HG03558 (cell line): ENCODE measurements at regions not wholly inside any gene's neighbourhood (a gene's known extent, or its start where the extent isn't known, plus 50 kb on each side); places are given as distances from the start of the nearest gene placed in this dataset.
"Not testable (repeated sequence)": the region's sequence is repeated elsewhere in the genome, so short reads cannot be mapped to it uniquely, and the experiment has no call there.

ENCODE experiments used
- ATAC-seq: cut with Tn5 transposase; IDR thresholded peaks from one replicate; pipeline ENCODE4 v1.9.1; 2021; ENCODE audit warnings: moderate number of reproducible peaks; ENCODE audit not compliant: unreplicated experiment; ENCODE audit errors: extremely low read depth

GRCh38 chr4:13920901-13921300 lies 293.4 kb upstream of the BOD1L1 start:
- ATAC-seq = no peak

GRCh38 chr4:13921805-13922204 lies 294.3 kb upstream of the BOD1L1 start:
- no peak for ATAC-seq

GRCh38 chr4:13922459-13922858 lies 294.9 kb upstream of the BOD1L1 start:
- no peak for ATAC-seq

- ATAC-seq = no peak
These were observed 295.5 kb upstream of the BOD1L1 start for GRCh38 chr4:13922873-13923645.

GRCh38 chr4:13924900-13925299 lies 297.4 kb upstream of the BOD1L1 start:
- not testable (repeated sequence) for ATAC-seq

- ATAC-seq = no peak
These were observed 300.7 kb upstream of the BOD1L1 start for GRCh38 chr4:13928214-13928613.

DNA sequence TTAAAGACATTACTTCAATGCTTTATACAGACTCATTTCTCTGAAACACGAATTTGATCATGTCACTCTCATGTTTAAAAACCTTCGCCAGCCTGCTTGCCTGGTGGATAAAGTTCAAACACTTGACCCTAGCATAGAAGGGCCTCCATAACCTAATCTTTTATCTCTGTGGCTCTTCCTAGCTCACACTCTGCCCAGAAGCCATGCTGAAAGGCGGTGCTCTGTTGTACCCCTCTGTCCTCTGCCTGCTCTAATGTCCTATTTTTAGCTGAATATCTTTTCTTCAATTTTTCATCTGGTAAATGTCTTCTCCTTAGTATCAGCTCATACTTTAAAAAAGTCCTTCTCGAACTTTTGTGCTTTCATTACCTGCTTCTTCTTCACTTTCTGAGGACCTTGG lies 302.6 kb upstream of the BOD1L1 start:
- ATAC-seq = no peak

GRCh38 chr4:13933191-13933590 lies 305.7 kb upstream of the BOD1L1 start:
- ATAC-seq = no peak

DNA sequence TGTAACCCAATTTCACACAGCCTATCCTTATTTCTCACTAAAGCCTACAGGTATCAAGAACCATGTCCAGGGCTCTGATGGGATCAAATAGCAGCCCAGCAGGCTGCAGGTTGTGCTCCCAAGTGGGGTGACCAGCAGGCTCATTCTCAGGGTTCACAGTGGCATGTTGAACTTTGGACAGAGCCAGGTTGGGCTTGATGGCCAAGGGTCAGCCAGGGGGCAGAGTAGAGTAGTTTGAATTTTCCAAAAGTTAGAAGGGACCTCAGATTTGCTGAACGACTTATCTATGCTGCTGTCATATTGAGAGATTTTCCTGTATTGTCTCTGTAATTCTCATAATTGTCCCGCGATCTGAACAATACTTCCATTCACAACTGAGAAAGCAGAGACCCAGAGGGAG lies 310.8 kb upstream of the BOD1L1 start:
- no peak for ATAC-seq

- no peak for ATAC-seq
These were observed 313.4 kb upstream of the BOD1L1 start for GRCh38 chr4:13940921-13941320.

- ATAC-seq = no peak
These were observed 315.5 kb upstream of the BOD1L1 start for GRCh38 chr4:13942977-13943376.

- no peak for ATAC-seq
These were observed 316.6 kb upstream of the BOD1L1 start for GRCh38 chr4:13944095-13944511.

DNA sequence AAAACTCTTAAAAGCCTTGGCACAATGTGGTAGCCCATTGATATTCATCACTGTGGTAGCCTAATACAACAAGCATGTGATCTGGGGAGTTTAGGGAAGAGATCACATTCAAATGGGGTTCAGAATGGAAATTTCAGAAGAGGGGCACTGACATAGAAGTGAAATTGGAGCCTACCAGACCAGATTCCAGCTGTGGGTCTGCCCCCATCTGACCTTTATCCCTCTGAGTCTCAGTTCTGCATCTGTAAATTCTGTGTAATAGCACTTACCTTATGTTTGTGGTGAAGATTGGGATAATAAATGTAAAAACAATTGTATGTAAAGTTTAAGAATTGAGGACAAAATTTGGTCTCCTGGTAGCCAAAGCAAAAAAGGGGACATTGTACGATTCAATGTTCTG lies 320.4 kb upstream of the BOD1L1 start:
- no peak for ATAC-seq

DNA sequence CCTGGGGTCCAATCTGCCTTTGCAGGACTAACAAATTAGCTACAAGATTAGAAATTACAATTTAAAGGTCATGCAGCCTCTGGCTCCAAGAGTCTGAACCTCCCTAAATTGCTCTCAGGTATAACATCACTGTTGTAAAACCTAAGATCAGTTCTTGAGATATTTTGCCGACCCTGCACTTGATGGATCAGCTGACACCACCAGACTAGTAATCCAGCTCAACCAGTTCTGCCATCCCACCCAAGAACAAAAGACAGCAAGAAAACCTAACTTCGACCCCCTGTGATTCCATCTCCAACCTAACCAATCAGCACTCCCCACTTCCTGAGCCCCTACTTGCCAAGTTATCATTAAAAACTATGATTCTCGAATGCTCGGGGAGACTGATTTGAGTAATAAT lies 323.0 kb upstream of the BOD1L1 start:
- ATAC-seq = no peak

GRCh38 chr4:13953083-13953482 lies 325.6 kb upstream of the BOD1L1 start:
- ATAC-seq = no peak

GRCh38 chr4:13955551-13955950 lies 328.0 kb upstream of the BOD1L1 start:
- ATAC-seq = no peak

DNA sequence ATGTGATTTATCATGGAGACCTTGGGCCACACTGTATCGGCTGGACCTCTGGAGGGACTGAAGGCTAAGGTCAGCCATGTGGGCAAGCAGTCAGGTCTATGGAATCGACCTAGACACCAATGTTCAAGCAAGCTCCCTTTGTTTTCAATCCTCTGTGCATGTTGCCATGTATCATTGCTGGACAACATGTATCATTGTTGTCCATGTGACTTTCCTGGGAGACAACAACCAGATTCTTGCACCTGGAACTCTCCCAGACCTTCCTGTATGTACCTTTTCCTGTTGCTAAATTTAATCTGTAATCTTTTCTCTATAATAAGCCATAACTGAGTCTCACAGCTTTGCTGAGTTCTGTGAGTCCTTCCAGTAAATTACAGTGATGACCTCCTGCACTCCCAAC lies 329.4 kb upstream of the BOD1L1 start:
- ATAC-seq = no peak

- ATAC-seq = no peak
These were observed 330.3 kb upstream of the BOD1L1 start for GRCh38 chr4:13957871-13958270.

DNA sequence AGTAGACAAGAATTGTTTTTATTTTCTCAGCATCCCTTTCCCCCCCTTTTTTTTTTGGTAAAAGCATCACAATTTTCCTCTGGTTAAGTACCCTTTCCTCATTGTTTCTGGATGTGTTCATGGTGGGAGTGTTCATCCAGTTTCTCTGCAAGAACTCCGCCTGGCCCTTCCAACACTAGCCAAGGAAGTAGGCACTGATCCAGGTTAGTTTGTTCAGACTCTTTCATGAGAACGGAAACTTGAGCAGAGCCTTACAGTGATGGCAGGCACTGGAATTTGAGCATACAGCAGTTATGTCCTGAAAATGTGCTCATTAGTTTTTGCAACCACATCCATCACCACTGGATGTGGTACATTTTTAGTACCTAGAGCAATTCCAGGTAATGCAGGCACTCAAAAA lies 336.1 kb upstream of the BOD1L1 start:
- no peak for ATAC-seq

DNA sequence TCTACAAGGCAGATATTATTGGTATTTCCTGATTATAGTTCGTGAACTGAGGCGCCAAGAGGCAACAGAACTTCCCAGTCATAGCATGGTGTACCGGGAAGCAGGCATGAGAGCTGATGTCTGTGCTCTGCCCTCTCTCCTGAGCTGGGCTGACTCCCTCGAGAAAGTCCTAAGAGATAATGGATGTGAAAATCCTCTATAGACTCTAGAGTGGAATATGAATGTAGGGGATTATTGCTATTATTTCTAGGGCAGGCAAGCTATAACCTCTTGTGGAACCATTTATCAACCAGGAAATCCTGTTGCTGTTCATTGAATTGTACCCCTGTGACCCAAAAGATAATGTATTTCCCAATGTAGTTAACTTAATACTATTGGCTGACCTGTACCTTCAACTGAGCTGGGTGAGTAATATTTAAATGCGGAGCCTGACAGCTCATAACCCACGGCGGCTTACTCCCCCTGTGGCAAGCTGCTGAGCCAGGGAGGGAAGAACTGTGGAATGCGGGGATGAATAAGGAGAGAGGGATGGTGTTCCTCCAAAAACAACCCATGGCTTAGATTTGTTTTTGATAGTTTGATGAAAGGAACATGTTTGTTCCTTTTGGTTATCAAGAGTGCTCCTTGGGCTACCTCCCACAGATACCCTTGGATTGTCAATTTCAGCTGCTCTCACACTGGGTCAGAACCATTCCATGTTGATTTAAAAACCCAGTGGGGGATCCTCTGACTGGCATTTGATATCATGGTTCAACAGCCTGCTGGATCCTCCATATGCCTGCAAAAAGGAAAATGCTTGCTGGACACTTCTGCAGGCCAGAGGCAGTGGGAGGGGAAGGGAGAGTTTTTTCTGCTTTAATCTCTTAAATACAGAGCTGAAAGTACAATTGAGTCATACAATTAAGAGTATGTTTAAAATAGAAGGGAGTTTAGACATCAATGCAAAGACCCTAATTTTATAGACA lies 339.0 kb upstream of the BOD1L1 start:
- ATAC-seq = no peak

DNA sequence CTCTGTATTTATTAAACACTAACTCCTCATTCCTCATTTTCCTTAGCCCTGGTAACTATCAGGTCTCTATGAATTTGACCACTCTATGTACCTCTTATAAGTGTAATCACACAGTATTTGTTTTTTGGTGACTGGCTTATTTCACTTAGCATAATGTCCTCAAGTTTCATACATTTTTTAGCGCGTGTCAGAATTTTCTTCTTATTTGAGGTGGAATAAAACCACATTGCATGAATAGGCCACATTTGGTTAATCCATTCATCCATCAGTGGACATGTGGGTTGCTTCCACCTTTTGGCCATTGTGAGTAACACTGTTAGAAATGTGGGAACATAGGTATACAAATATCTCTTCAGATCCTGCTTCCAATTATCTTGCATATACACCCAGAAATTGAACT lies 341.2 kb upstream of the BOD1L1 start:
- no peak for ATAC-seq
